H1 (cell line): ENCODE measurements at regions not wholly inside any gene's neighbourhood (a gene's known extent, or its start where the extent isn't known, plus 50 kb on each side); places are given as distances from the start of the nearest gene placed in this dataset.

ENCODE experiments used
- CTCF ChIA-PET: fragments of 300-600 bp; sonication (Branson Sonifier 250); formaldehyde crosslinking; loops from one replicate; lab custom pipeline; 2021; ENCODE audit not compliant: partially characterized antibody; lab: Charles Lee
- POLR2A ChIA-PET: fragments of 300-600 bp; sonication (Branson Sonifier 250); formaldehyde crosslinking; loops from one replicate; lab custom pipeline; 2021; ENCODE audit warnings: inconsistent platforms; ENCODE audit not compliant: partially characterized antibody; lab: Charles Lee
- DNase-seq, 2 experiments: peaks; one replicate each; pipeline versions ENCODE4 v3.0.0 to v3.0.0-alpha.2; 2010 to 2022; ENCODE audit warnings: low spot score in 2 of 2, low read depth in 1 of 2, mixed read lengths in 1 of 2
- FAIRE-seq: peaks from 2 replicates; lab custom pipeline; 2011; peaks lifted over from hg19 to GRCh38; lab: Jason Lieb, UNC
- H2AFZ ChIP-seq: 2 replicates; pipeline ENCODE4 v1.8.1; 2012; ENCODE audit warnings: low read length, inconsistent platforms
- H2AK5ac ChIP-seq: 2 replicates; pipeline ENCODE4 v1.6.1; 2013; ENCODE audit warnings: low read depth, low read length
- H2BK120ac ChIP-seq: replicated peaks from 2 replicates; pipeline ENCODE3; 2013; ENCODE audit warnings: low read depth, low read length, inconsistent platforms
- H2BK12ac ChIP-seq: 2 replicates; pipeline ENCODE4 v1.6.1; 2013; ENCODE audit warnings: low read depth, low read length
- H2BK15ac ChIP-seq: 2 replicates; pipeline ENCODE4 v1.6.1; 2013; ENCODE audit warnings: low read length
- H2BK20ac ChIP-seq: 2 replicates; pipeline ENCODE4 v1.6.1; 2013; ENCODE audit warnings: low read length
- H2BK5ac ChIP-seq: 2 replicates; pipeline ENCODE4 v1.6.1; 2013; ENCODE audit warnings: low read depth, low read length
- H3K14ac ChIP-seq: 2 replicates; pipeline ENCODE4 v1.6.1; 2013; ENCODE audit warnings: inconsistent platforms; ENCODE audit not compliant: insufficient read length
- H3K18ac ChIP-seq: 2 replicates; pipeline ENCODE4 v1.6.1; 2013; ENCODE audit warnings: low read length; ENCODE audit errors: extremely low read depth
- H3K23ac ChIP-seq: 2 replicates; pipeline ENCODE4 v1.6.1; 2013; ENCODE audit warnings: inconsistent platforms; ENCODE audit not compliant: insufficient read length
- H3K23me2 ChIP-seq: 2 replicates; pipeline ENCODE4 v1.6.1; 2013; ENCODE audit warnings: low read depth, low read length
- H3K27ac ChIP-seq: 2 replicates; pipeline ENCODE4 v1.6.1; 2011; ENCODE audit warnings: low read depth, low read length, inconsistent platforms
- H3K27me3 ChIP-seq, 4 experiments: replicated peaks in 1 of 4; 1 replicate in 1 of 4; 2 replicates in 3 of 4; pipeline versions ENCODE4 v1.6.1 to v1.8.1; 2011 to 2013; ENCODE audit warnings: low read length in 3 of 4, mild to moderate bottlenecking in 3 of 4, inconsistent platforms in 2 of 4, mixed read lengths in 2 of 4, moderate library complexity in 1 of 4; ENCODE audit not compliant: control insufficient read depth in 3 of 4, insufficient read depth in 3 of 4; ENCODE audit errors: extremely low read depth in 1 of 4
- H3K36me3 ChIP-seq, 4 experiments: 2 replicates each; pipeline versions ENCODE4 v1.6.1 to v1.8.1; 2011 to 2013; ENCODE audit warnings: mild to moderate bottlenecking in 4 of 4, low read length in 3 of 4, moderate library complexity in 2 of 4, control low read depth in 1 of 4, inconsistent platforms in 1 of 4; ENCODE audit not compliant: insufficient read depth in 4 of 4, control insufficient read depth in 2 of 4
- H3K4ac ChIP-seq: replicated peaks from 2 replicates; pipeline ENCODE3; 2013; ENCODE audit warnings: low read length, low read depth, mixed read lengths, inconsistent platforms; ENCODE audit not compliant: insufficient read length
- H3K4me1 ChIP-seq, 4 experiments: replicated peaks in 1 of 4; 1 replicate in 1 of 4; 2 replicates in 3 of 4; pipeline versions ENCODE4 v1.6.1 to v1.8.1; 2011 to 2013; ENCODE audit warnings: low read length in 3 of 4, inconsistent platforms in 2 of 4, mixed read lengths in 1 of 4; ENCODE audit not compliant: insufficient read depth in 4 of 4, control insufficient read depth in 3 of 4
- H3K4me2 ChIP-seq, 2 experiments: 2 replicates each; pipeline versions ENCODE4 v1.6.1 to v1.8.1; 2011 to 2013; ENCODE audit warnings: low read depth in 2 of 2, low read length in 2 of 2, control low read depth in 1 of 2, inconsistent platforms in 1 of 2, mild to moderate bottlenecking in 1 of 2; ENCODE audit not compliant: insufficient read depth in 1 of 2
- H3K4me3 ChIP-seq, 4 experiments: fragments of 200-600, 300-600 bp in 1 of 4; sonication (generic), shearing (Covaris generic), sonication (Bioruptor Twin) in 1 of 4; 2 replicates each; pipeline versions ENCODE4 v1.5.1 to v1.8.1; 2011 to 2016; ENCODE audit warnings: low read length in 4 of 4, low read depth in 3 of 4, control low read depth in 2 of 4, inconsistent platforms in 2 of 4, mild to moderate bottlenecking in 2 of 4, mixed read lengths in 1 of 4, moderate library complexity in 1 of 4; ENCODE audit not compliant: insufficient read depth in 2 of 4; ENCODE audit errors: extremely low read depth in 1 of 4
- H3K56ac ChIP-seq: replicated peaks from 2 replicates; pipeline ENCODE3; 2013; ENCODE audit warnings: low read depth, mild to moderate bottlenecking, mixed read lengths, low read length, inconsistent platforms; ENCODE audit not compliant: insufficient read length
- H3K79me1 ChIP-seq: 2 replicates; pipeline ENCODE4 v1.6.1; 2013; ENCODE audit warnings: low read depth, low read length, control low read depth
- H3K79me2 ChIP-seq, 2 experiments: 2 replicates each; pipeline versions ENCODE4 v1.6.1 to v1.8.1; 2012 to 2013; ENCODE audit warnings: low read length in 2 of 2, mild to moderate bottlenecking in 2 of 2, inconsistent platforms in 1 of 2; ENCODE audit not compliant: insufficient read depth in 2 of 2, control insufficient read depth in 1 of 2
- H3K9ac ChIP-seq, 4 experiments: replicated peaks in 1 of 4; 1 replicate in 1 of 4; 2 replicates in 3 of 4; pipeline versions ENCODE4 v1.6.1 to v1.8.1; 2011 to 2013; ENCODE audit warnings: low read depth in 3 of 4, low read length in 3 of 4, control low read depth in 2 of 4, mild to moderate bottlenecking in 2 of 4, moderate library complexity in 2 of 4, inconsistent platforms in 1 of 4; ENCODE audit errors: extremely low read depth in 1 of 4
- H3K9me3 ChIP-seq, 2 experiments: 2 replicates each; pipeline versions ENCODE4 v1.6.1 to v1.8.1; 2012 to 2013; ENCODE audit warnings: mild to moderate bottlenecking in 2 of 2, moderate library complexity in 2 of 2, control low read depth in 1 of 2, inconsistent platforms in 1 of 2, low read depth in 1 of 2, low read length in 1 of 2, mixed read lengths in 1 of 2; ENCODE audit not compliant: insufficient read depth in 2 of 2
- H4K20me1 ChIP-seq, 2 experiments: replicated peaks in 1 of 2; 2 replicates each; pipeline versions ENCODE3 to v1.8.1; 2011 to 2013; ENCODE audit warnings: inconsistent platforms in 2 of 2, low read length in 2 of 2, mild to moderate bottlenecking in 1 of 2; ENCODE audit not compliant: insufficient read depth in 2 of 2, control insufficient read depth in 1 of 2
- H4K5ac ChIP-seq: 2 replicates; pipeline ENCODE4 v1.6.1; 2013; ENCODE audit warnings: low read length, low read depth, mixed read lengths, inconsistent platforms; ENCODE audit not compliant: insufficient read length
- H4K8ac ChIP-seq: 2 replicates; pipeline ENCODE4 v1.8.0; 2013; ENCODE audit warnings: mild to moderate bottlenecking, moderate library complexity, low read length, inconsistent platforms; ENCODE audit not compliant: insufficient read depth; ENCODE audit errors: extremely low read depth
- H4K91ac ChIP-seq: replicated peaks from 2 replicates; pipeline ENCODE3; 2013; ENCODE audit warnings: low read length, mixed read lengths, inconsistent platforms; ENCODE audit not compliant: insufficient read length
- BRCA1 ChIP-seq: IDR thresholded peaks from 2 replicates; pipeline ENCODE4 v1.6.1; 2012; ENCODE audit warnings: low read depth, low read length, improper control_type of control experiment
- HDAC2 ChIP-seq, 2 experiments: fragments of 300-600 bp in 1 of 2; sonication (generic) in 1 of 2; IDR thresholded peaks; 2 replicates each; pipeline ENCODE4 v1.6.1; 2011 to 2012; ENCODE audit warnings: low read depth in 2 of 2, low read length in 2 of 2, mild to moderate bottlenecking in 2 of 2, moderate library complexity in 2 of 2, borderline replicate concordance in 1 of 2, inconsistent platforms in 1 of 2
- HDAC6 ChIP-seq: IDR thresholded peaks from one replicate; pipeline ENCODE4 v1.7.1; 2012; ENCODE audit warnings: low read depth, mild to moderate bottlenecking, inconsistent platforms, low read length, moderate library complexity
- JUND ChIP-seq: IDR thresholded peaks from 2 replicates; pipeline ENCODE4 v1.6.1; 2011; ENCODE audit warnings: mild to moderate bottlenecking, improper control_type of control experiment, low read length
- RFX5 ChIP-seq: IDR thresholded peaks from 2 replicates; pipeline ENCODE4 v1.6.1; 2011; ENCODE audit warnings: low read depth, low read length, improper control_type of control experiment, borderline replicate concordance
- RXRA ChIP-seq: IDR thresholded peaks from 2 replicates; pipeline ENCODE4 v1.6.1; 2011; ENCODE audit warnings: low read depth, mild to moderate bottlenecking, low read length, moderate library complexity; ENCODE audit not compliant: insufficient read depth
- SP4 ChIP-seq: IDR thresholded peaks from 2 replicates; pipeline ENCODE4 v1.6.1; 2012; ENCODE audit warnings: low read length, inconsistent platforms
- SRF ChIP-seq: IDR thresholded peaks from 2 replicates; pipeline ENCODE4 v1.6.1; 2011; ENCODE audit warnings: mild to moderate bottlenecking, low read depth, low read length, moderate library complexity
- WGBS, 2 experiments: shearing (Covaris generic) in 1 of 2; methylation state at CpG; one replicate each; pipeline versions ENCODE4 v1.1.6 to v1.1.7; 2013 to 2015; ENCODE audit warnings: low lambda C conversion rate in 2 of 2, mixed read lengths in 2 of 2, inconsistent platforms in 1 of 2, low coverage in 1 of 2, missing lambda C conversion rate in 1 of 2; ENCODE audit not compliant: insufficient replicate concordance in 2 of 2, insufficient coverage in 1 of 2, insufficient read length in 1 of 2; ENCODE audit errors: extremely low coverage in 1 of 2, missing lambda C conversion rate in 1 of 2; 5-methylcytosine and 5-hydroxymethylcytosine counted together

- Histone ChIP-seq H3K23ac (no peak overlapping the region), H2AFZ (peak overlapping the region; percentile 88; the same call in 1 of the 2 replicates), H3K9ac (no peak overlapping the region), H2BK120ac (no peak overlapping the region), H3K27ac (no peak overlapping the region), H4K5ac (no peak overlapping the region), H3K4me3 (no peak overlapping the region), H3K56ac (no peak overlapping the region), H3K4me1 (no peaks in the 10 kb centered on the region), H2AK5ac (no peak overlapping the region), H2BK20ac (no peak overlapping the region), H2BK15ac (no peak overlapping the region), H3K79me2 (no peaks in the 10 kb centered on the region), H3K4me2 (no peak overlapping the region), H2BK12ac (no peak overlapping the region), H4K20me1 (no peaks in the 10 kb centered on the region), H2BK5ac (no peak overlapping the region), H4K91ac (no peak overlapping the region), H3K14ac (no peak overlapping the region), H3K18ac (no peak overlapping the region), H3K36me3 (no peaks in the 10 kb centered on the region), H3K9me3 (peaks cover 0 to 2% of the 10 kb centered on the region in 2 experiments; a peak in 1 of 4 replicates), H4K8ac (no peak overlapping the region), H3K23me2 (no peaks in the 10 kb centered on the region), H3K4ac (no peak overlapping the region), H3K27me3 (no peaks in the 10 kb centered on the region), H3K79me1 (no peaks in the 10 kb centered on the region)
- 87% methylated on average over 5 of the region's 5 CpGs; no CpG with 5 or more reads in 1 of the 2 experiments for WGBS, 2 experiments
- CTCF ChIA-PET, result no interaction called here
- FAIRE-seq (no peak), DNase-seq (no peak)
- TF ChIP-seq BRCA1 (no peak), SP4 (no peak), RFX5 (no peak), SRF (no peak), HDAC2 (IDR thresholded peaks at IDR 0.05; ENCODE audit: borderline replicate concordance in 1 of 2, low read depth in 2 of 2, low read length in 2 of 2) (no peak), JUND (no peak), RXRA (no peak), HDAC6 (no peak)
- POLR2A ChIA-PET, result no interaction called here
These were observed 931.9 kb downstream of the SLITRK5 start for GRCh38 chr13:88602786-88603777.
